Amniotic epithelial cell (primary cell): ENCODE measurements at regions not wholly inside any gene's neighbourhood (a gene's known extent, or its start where the extent isn't known, plus 50 kb on each side); places are given as distances from the start of the nearest gene placed in this dataset.
A peak's percentile ranks its signal among the peaks of the same experiment; 100 is the strongest.
"Not testable (repeated sequence)": the region's sequence is repeated elsewhere in the genome, so short reads cannot be mapped to it uniquely, and the experiment has no call there.

Experiments
- DNase-seq: peaks from one replicate; pipeline ENCODE4 v3.0.0-alpha.2; 2010; ENCODE audit warnings: low read depth

DNA sequence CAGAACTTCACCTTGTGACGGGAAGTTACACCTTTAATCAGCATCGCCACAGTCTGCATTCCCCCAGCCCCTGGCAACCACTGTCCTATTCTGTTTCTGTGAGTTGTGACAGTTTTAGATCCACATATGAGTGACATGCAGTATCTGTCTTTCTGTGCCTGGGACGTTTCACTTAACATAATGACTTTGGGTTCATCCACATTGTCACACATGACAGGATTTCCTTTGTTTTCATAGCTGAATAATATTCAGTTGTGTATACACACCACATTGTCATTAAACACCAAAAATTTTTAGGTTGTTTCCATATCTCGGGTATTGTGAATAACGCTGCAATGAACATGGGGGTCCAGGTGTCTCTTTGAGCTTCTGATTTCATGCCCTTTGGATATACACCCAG, 62.6 kb upstream of the BDH1 start:
- DNase-seq, result not testable (repeated sequence)

DNA sequence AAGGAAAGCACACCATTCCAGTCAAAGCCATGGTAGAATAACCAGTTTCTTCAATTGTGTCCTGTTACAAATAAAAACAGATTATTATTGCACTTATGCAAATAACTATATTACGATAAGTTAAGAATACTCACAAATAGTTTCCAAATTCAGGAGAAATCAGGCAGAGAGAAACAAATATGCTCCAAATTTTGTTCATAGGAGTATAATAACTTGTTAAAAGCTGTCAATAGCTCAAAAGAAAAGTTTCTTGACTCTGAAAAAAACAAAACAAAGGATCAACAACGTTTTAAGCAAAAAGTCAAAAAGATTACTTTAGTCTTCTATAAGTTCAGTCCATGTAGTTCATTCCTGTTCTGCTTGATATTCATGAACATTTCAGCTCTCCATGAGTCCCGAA, 59.7 kb upstream of the BDH1 start:
- DNase-seq, result peak; percentile 9

DNA sequence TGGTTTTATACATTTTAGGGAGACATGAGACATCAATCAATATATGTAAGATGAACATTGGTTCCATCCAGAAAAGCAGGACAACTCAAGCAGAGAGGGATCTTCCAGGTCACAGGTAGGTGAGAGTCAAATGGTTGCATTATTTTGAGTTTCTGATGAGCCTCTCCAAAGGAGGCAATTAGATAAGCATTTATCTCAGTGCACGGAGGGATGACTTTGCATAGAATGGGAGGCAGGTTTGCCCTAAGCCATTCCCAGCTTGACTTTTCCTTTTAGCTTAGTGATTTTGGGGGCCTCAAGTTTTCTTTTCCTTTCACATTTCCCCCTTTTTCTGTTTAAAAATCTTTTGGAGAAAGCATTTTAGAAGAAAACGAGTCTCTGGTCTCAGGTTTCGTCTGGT, 58.4 kb upstream of the BDH1 start:
- DNase-seq, result not testable (repeated sequence)

DNA sequence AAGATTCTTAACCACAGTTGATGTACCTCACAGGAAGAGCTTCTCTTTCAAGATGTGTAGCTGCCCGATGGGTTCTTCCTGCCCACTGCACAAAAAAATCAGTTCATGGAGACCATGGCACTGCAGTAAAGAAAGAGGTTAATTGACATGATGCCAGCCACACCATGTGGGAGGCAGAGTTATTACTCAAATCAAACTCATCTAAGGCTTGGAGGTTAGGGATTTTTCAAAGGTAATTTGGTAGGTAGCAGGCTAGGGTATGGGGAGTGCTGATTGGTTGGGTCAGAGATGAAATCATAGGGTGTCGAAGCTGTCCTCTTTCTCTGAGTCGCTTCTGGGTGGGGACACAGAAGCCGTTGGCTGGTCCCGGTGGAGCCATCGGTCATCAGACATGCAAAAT, 57.4 kb upstream of the BDH1 start:
- no peak for DNase-seq

DNA sequence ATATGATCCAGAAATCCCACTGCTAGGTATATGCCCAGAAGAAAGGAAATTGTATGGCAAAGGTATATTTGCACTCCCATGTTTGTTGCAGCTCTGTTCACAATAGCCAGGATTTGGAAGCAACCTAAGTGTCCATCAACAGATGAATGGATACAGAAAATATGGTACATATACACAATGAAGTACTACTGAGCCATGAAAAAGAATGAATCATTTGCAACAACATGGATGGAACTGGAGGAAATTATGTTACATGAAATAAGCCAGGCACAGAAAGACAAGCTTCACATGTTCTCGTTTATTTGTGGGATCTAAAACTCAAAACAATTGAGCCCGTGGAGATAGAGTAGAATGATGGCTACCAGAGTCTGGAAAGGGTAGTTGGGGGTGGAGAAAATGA, 55.5 kb upstream of the BDH1 start:
- DNase-seq, result no peak

DNA sequence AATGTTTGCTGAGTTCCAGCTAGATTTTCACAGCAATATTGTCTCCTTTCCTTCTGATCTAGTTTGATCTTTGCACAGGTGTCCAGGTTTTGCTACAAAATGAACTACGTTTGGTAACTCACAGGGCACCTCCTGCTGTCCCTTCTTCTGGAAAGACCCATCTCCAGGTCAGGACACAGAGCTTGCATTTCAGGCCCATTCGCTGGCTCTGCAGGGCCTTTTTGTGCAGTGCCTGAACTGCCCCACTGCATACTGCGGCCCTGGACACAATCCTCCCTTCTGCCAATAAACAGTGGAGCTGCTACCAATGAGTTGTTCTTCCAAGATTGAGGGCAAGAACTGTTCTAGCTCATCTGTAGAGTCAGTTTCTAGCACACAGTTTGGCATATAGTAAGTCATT, 50.7 kb upstream of the BDH1 start:
- DNase-seq, result no peak
